ENCODE measurements at regions not wholly inside any gene's neighbourhood (a gene's known extent, or its start where the extent isn't known, plus 50 kb on each side); places are given as distances from the start of the nearest gene placed in this dataset.

GRCh38 chr3:177388209-177388608, 190.9 kb upstream of the TBL1XR1 start:
- no peak for TF ChIP-seq TAF1 (IDR thresholded peaks at IDR 0.05; ENCODE audit: borderline replicate concordance, insufficient read depth, low read length)
- TF ChIP-seq REST (IDR thresholded peaks at IDR 0.05; ENCODE audit: insufficient read depth in 1 of 2, low read depth in 2 of 2, low read length in 2 of 2), result no peak
- TF ChIP-seq POLR2AphosphoS5 (IDR thresholded peaks at IDR 0.05; ENCODE audit: low read depth, low read length), result no peak
